DOHH2 (cell line): ENCODE measurements at regions not wholly inside any gene's neighbourhood (a gene's known extent, or its start where the extent isn't known, plus 50 kb on each side); places are given as distances from the start of the nearest gene placed in this dataset.

Source experiments
- H3F3A ChIP-seq: fragments of 200-600 bp; sonication (generic), shearing (Covaris generic); 2 replicates; pipeline ENCODE4 v1.6.0; 2016; ENCODE audit warnings: antibody characterized with exemption, mild to moderate bottlenecking; ENCODE audit not compliant: control insufficient read depth, insufficient read depth
- H3K27ac ChIP-seq: fragments of 200-600 bp; sonication (generic); 2 replicates; pipeline ENCODE4 v1.5.1; 2014; ENCODE audit warnings: low read depth, mild to moderate bottlenecking, low read length, moderate library complexity
- H3K27me3 ChIP-seq: fragments of 200-600 bp; sonication (generic); 2 replicates; pipeline ENCODE4 v1.6.1; 2014; ENCODE audit warnings: mild to moderate bottlenecking, low read length, mixed read lengths; ENCODE audit not compliant: control insufficient read depth
- H3K36me3 ChIP-seq: fragments of 200-600 bp; sonication (generic); 2 replicates; pipeline ENCODE4 v1.6.1; 2014; ENCODE audit warnings: mild to moderate bottlenecking, low read length, moderate library complexity, mixed read lengths; ENCODE audit not compliant: control insufficient read depth
- H3K4me1 ChIP-seq: fragments of 200-600 bp; sonication (generic); 2 replicates; pipeline ENCODE4 v1.6.1; 2014; ENCODE audit warnings: mild to moderate bottlenecking, low read length, mixed read lengths; ENCODE audit not compliant: control insufficient read depth
- H3K4me2 ChIP-seq: fragments of 200-600 bp; sonication (generic); 2 replicates; pipeline ENCODE4 v1.6.0; 2014; ENCODE audit warnings: mild to moderate bottlenecking, low read length, moderate library complexity
- H3K4me3 ChIP-seq: fragments of 200-600 bp; sonication (generic); 2 replicates; pipeline ENCODE4 v1.5.1; 2014; ENCODE audit warnings: mild to moderate bottlenecking, low read length, mixed read lengths
- H3K79me2 ChIP-seq: fragments of 200-600 bp; sonication (generic); 2 replicates; pipeline ENCODE4 v1.6.1; 2014; ENCODE audit warnings: mild to moderate bottlenecking, low read length, mixed read lengths; ENCODE audit not compliant: control insufficient read depth
- H3K9me2 ChIP-seq: fragments of 200-600 bp; sonication (generic); replicated peaks from 2 replicates; pipeline ENCODE4 v1.6.1; 2014; ENCODE audit warnings: mild to moderate bottlenecking, low read length, mixed read lengths; ENCODE audit not compliant: control insufficient read depth
- H3K9me3 ChIP-seq: fragments of 200-600 bp; sonication (generic); 2 replicates; pipeline ENCODE4 v1.6.1; 2014; ENCODE audit warnings: antibody characterized with exemption, low read length, mixed read lengths; ENCODE audit not compliant: control insufficient read depth, insufficient read depth
- H4K20me1 ChIP-seq: fragments of 200-600 bp; sonication (generic); 2 replicates; pipeline ENCODE4 v1.6.0; 2014; ENCODE audit warnings: low read depth, mild to moderate bottlenecking, antibody characterized with exemption, low read length, moderate library complexity; ENCODE audit not compliant: control insufficient read depth, insufficient read depth
- EZH2phosphoT487 ChIP-seq: fragments of 200-600 bp; sonication (generic); IDR thresholded peaks from 2 replicates; pipeline ENCODE4 v1.6.1; 2017; ENCODE audit warnings: borderline replicate concordance, mild to moderate bottlenecking, antibody characterized with exemption, low read length, moderate library complexity, mixed read lengths
- TF ChIP-seq, protein P1 (sequence below): fragments of 200-600 bp; sonication (generic); IDR thresholded peaks from one replicate; pipeline ENCODE4 v1.5.1; 2014; ENCODE audit warnings: antibody characterized with exemption, mild to moderate bottlenecking, low read depth, low read length; ENCODE audit not compliant: poor library complexity, severe bottlenecking

DNA sequence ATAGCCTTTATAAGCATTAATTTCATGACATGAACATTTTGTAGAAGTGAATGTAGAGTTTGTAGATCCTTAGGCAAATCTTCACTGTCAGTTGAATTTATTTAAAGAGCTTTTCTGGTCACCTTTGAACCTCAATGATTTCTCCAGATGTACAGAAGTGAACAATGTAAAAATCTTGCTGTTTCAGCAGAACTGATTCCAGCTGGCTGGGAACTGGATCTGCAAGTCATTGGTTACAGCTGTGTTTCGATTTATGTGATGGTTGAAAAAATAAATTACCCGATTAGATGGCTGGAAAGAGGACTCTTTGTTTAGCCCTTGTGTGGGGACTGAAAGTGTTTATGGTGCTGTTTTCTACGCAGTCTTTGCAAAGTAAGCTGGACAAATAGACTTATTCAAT lies 849.8 kb downstream of the USP25 start:
- Histone ChIP-seq H3K36me3 (no peaks in the 10 kb centered on the region), H3K4me2 (no peak overlapping the region), H3K27me3 (no peaks in the 10 kb centered on the region), H3F3A (no peaks in the 10 kb centered on the region), H4K20me1 (no peaks in the 10 kb centered on the region), H3K79me2 (no peaks in the 10 kb centered on the region), H3K4me3 (no peak overlapping the region), H3K9me3 (no peaks in the 10 kb centered on the region; the same call in 1 of the 2 replicates), H3K9me2 (no peaks in the 10 kb centered on the region), H3K4me1 (no peaks in the 10 kb centered on the region), H3K27ac (no peak overlapping the region)
- no peak for TF ChIP-seq EZH2phosphoT487
- TF ChIP-seq, protein P1, sequence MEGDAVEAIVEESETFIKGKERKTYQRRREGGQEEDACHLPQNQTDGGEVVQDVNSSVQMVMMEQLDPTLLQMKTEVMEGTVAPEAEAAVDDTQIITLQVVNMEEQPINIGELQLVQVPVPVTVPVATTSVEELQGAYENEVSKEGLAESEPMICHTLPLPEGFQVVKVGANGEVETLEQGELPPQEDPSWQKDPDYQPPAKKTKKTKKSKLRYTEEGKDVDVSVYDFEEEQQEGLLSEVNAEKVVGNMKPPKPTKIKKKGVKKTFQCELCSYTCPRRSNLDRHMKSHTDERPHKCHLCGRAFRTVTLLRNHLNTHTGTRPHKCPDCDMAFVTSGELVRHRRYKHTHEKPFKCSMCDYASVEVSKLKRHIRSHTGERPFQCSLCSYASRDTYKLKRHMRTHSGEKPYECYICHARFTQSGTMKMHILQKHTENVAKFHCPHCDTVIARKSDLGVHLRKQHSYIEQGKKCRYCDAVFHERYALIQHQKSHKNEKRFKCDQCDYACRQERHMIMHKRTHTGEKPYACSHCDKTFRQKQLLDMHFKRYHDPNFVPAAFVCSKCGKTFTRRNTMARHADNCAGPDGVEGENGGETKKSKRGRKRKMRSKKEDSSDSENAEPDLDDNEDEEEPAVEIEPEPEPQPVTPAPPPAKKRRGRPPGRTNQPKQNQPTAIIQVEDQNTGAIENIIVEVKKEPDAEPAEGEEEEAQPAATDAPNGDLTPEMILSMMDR = no peak

DNA sequence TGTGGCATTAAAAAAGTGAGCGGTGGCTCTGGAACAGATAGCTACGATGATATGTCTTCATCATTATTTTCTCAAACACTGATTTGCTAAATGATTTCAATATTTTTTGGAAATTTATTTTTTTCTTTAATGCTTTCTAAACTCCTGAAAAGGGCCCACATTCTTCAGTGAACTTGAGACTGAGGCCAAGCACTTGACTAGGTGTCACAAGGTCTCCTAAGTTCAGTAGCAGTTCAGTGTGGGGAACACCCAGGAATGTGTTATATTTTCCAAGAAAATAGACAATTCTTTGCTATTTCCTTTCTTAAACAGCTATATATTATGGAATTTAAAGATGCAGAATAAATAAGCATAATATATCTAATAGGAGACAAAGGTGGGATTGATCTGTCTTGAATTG lies 850.9 kb downstream of the USP25 start:
- TF ChIP-seq EZH2phosphoT487 = no peak
- TF ChIP-seq, protein P1 = no peak
- H3K9me3 ChIP-seq = no peaks in the 10 kb centered on the region

DNA sequence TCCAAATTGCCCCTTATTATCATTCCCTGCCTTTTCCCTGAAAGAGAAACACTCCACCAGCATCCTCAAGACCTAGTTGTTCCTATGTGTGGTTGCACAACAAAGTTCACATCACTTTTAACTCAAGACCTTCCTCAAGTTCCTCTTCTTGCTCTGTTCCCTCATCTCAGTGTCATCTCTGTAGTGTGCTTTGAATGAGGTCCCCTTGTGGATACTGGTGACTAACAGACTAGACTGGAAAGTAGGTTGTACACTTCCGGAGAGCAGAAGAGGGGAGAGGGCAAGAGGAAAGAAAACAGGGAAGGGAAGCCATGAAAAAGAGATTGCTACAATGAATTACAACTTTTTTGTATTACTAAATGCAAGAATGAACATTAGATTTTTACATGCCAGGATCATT lies 853.8 kb downstream of the USP25 start:
- H3K4me3 ChIP-seq = no peak overlapping the region
- no peaks in the 10 kb centered on the region for H3K4me1 ChIP-seq
- H3K27me3 ChIP-seq = no peaks in the 10 kb centered on the region
- TF ChIP-seq EZH2phosphoT487 = no peak
- TF ChIP-seq, protein P1 = no peak
- H3K36me3 ChIP-seq = no peaks in the 10 kb centered on the region
- no peaks in the 10 kb centered on the region for H3K79me2 ChIP-seq
- no peak overlapping the region for H3K27ac ChIP-seq
- no peaks in the 10 kb centered on the region for H4K20me1 ChIP-seq
- H3K9me3 ChIP-seq = no peaks in the 10 kb centered on the region
- no peaks in the 10 kb centered on the region for H3K9me2 ChIP-seq
- H3K4me2 ChIP-seq = no peak overlapping the region
- no peaks in the 10 kb centered on the region for H3F3A ChIP-seq

More for the DNA sequence above, 850.9 kb downstream of the USP25 start:
- H3K4me3 ChIP-seq = no peak overlapping the region
- H3K36me3 ChIP-seq = no peaks in the 10 kb centered on the region
- no peaks in the 10 kb centered on the region for H3K4me1 ChIP-seq
- H4K20me1 ChIP-seq = no peaks in the 10 kb centered on the region
- no peaks in the 10 kb centered on the region for H3F3A ChIP-seq
- H3K9me2 ChIP-seq = no peaks in the 10 kb centered on the region
- no peak overlapping the region for H3K4me2 ChIP-seq
- H3K27ac ChIP-seq = no peak overlapping the region
- H3K27me3 ChIP-seq = no peaks in the 10 kb centered on the region
- no peaks in the 10 kb centered on the region for H3K79me2 ChIP-seq

DNA sequence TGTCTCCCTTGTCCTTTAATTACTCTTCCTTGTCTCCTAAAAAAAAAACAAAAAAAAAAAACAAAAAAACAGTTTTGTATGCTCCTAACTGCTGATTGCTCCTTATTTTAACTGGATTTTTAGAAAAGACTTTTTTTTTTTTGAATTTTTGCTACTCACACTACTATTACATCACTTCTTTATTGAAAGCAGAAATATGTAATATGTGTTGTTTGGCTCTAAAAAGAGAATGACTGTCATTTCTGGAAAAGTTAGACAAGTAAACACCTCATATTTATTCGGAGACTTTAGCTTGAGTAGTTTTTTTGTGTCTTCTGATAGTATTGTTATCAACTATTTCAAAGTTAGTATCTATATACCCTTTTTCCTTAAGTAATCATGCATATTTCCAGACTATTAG lies 855.0 kb downstream of the USP25 start:
- Histone ChIP-seq H3K36me3 (no peaks in the 10 kb centered on the region), H4K20me1 (no peaks in the 10 kb centered on the region), H3K9me2 (no peaks in the 10 kb centered on the region), H3K9me3 (no peaks in the 10 kb centered on the region), H3K4me2 (no peak overlapping the region), H3K79me2 (no peaks in the 10 kb centered on the region), H3K27ac (no peak overlapping the region), H3K4me1 (no peaks in the 10 kb centered on the region), H3K4me3 (no peak overlapping the region), H3F3A (no peaks in the 10 kb centered on the region), H3K27me3 (no peaks in the 10 kb centered on the region)
- no peak for TF ChIP-seq EZH2phosphoT487
- TF ChIP-seq, protein P1 = no peak
